GM18499 (cell line): ENCODE measurements at regions not wholly inside any gene's neighbourhood (a gene's known extent, or its start where the extent isn't known, plus 50 kb on each side); places are given as distances from the start of the nearest gene placed in this dataset.
"Not testable (repeated sequence)": the region's sequence is repeated elsewhere in the genome, so short reads cannot be mapped to it uniquely, and the experiment has no call there.

Experiments used
- ATAC-seq: cut with Tn5 transposase; IDR thresholded peaks from one replicate; pipeline ENCODE4 v1.9.1; 2021; ENCODE audit warnings: moderate number of reproducible peaks; ENCODE audit not compliant: insufficient read depth, unreplicated experiment

DNA sequence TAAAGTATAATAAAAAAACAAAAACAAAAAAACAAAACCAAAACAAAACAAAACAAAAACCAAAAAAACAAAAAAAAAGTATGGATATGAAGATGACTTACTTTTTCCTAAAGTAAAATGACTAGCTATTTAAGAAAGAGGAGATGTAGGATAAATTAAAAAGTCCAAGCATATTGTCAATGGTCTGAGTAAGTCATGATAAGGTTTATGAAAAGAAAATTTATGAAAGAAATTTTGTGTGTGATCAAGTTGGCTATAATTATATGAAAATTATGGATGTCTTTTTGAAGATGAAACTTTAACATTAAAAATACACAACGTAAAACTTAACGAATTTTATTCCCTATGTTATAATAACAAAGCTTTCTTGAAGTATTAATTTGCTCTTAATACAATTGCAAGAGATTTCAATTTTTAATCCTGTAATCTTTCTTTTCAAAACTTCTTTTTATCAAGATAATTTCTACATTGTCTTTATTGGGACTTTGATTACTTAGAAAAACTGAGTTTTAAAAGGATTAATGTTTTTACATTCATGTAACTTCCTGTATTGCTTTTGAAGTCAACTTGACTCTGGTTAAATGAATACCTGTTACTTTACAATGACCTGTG is 200.9 kb upstream of the IVNS1ABP start:
- no peak for ATAC-seq

DNA sequence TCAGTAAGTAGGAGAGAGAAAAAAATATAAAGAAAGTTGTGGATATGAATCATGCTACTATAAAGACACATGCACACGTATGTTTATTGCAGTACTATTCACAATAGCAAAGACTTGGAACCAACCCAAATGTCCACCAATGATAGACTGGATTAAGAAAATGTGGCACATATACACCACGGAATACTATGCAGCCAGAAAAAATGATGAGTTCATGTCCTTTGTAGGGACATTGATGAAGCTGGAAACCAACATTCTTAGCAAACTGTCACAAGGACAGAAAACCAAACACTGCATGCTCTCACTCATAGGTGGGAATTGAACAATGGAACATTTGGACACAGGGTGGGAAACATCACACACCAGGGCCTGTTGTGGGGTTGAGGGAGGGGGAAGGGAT is 200.3 kb upstream of the IVNS1ABP start:
- not testable (repeated sequence) for ATAC-seq

DNA sequence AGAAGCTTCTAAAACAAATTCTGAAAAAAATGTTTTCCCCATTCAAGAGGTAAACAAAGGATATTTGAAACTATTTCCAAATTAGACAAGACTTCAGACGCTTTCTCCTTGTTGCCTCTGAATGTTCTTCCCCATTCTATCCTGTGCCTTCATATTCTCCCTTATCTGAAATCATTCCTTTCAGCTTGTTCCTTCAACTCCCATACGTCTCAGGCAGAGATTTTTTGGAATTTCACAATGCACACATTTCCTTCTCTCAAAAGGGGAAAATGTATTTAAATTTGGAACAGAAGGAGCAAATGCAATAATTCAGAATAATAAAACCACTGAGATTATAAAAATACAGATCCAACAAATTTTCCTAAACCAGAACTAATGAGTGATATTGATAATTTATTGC is 198.7 kb upstream of the IVNS1ABP start:
- no peak for ATAC-seq

DNA sequence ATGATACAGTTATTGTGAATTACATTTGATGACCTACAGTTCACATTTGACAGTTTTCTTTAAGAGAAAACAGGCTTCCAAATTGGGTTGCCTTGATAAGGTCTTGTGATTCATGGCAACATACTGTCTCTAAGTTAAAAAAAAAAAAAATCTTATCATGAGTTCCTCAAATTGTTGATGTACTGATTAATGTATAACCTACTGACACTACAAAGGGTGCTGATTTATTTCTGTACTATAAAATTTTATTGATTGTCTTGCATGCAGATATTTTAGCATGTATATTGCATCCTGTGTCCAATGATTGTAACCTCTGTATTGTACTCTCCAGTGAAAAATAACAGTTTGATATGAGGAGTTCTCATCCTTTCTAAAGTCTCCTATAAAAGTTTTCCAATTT is 197.3 kb upstream of the IVNS1ABP start:
- no peak for ATAC-seq

DNA sequence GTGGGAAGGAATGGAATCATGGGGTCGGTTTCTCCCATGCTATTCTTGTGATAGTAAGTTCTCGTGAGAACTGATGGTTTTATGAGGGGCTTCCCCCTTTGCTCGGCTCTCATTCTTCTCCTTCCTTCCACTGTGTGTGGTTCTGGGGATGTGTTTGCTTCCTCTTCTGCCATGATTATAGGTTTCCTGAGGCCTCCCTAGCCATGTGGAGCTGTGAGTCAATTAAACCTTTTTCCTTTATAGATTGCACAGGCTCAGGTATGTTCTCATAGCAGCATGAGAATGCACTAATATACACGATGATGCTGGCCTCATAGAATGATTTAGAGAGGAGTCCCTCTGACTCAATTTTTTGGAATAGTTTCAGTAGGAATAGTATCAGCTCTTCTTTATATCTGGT is 195.4 kb upstream of the IVNS1ABP start:
- ATAC-seq = no peak

DNA sequence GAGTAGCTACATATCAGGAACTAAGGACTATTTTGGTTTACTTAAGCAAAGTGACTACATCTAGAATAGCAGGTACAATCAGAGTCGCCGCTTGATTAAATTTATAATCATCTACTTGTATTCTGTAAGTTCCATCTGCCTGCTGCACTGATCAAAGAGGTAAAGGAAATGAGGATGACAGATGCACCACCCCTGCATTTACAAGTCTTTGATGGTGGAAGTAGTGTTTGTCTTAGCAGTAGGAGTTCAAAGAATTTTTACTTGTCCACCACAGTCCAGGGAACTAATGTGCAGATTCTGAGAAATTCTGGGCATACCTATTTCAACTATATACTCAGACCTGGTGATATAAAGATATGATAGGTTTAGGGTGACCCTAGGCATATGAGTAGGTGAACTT is 184.1 kb upstream of the IVNS1ABP start:
- ATAC-seq = no peak

DNA sequence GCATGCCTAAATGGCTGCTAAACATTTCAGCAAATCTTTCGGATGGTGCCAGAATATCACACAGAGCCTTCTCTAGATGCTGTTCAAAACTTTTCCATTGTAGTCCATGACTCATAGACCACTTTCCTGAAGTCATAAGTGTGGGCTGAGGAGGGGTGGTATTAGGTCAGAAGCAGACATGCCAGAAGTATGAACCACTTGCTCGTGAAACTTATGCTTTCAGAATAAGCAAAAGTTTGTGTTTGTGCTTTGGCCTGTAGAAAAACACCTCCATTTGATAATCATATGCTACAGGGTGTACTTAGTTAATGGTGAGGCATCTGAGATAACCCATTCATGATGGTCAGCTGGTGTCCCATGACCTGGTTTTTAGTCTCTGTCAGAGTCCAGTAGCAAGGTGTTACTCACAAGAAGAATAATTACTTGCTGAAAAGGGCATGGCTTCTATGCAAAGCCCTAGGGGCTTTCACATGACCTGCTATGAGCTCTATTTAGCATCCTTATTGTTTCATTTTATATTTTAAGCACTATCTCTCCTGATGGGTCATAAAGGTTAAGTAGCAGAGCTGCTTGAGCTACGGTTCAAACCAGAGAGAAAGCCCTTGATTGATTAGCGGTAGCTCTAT is 183.1 kb upstream of the IVNS1ABP start:
- ATAC-seq = no peak

DNA sequence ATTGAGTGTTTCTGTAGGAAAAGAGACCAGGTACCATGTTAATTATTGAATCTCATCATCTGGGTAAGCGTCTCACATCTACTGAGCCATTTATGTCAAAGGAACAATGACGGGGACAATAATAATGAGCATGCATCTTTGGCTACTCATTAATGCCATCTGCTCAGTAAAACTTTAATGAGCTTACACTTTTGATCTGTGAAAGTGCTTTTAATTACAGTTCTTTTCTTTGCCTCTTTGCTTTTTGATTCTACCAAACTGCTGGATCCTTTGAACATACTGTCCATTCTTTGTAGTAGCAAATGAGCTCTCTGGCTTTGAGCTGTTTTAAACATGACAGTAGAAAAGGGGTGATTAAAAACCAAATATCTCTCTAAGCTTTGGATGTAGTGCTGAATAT is 181.2 kb upstream of the IVNS1ABP start:
- no peak for ATAC-seq

DNA sequence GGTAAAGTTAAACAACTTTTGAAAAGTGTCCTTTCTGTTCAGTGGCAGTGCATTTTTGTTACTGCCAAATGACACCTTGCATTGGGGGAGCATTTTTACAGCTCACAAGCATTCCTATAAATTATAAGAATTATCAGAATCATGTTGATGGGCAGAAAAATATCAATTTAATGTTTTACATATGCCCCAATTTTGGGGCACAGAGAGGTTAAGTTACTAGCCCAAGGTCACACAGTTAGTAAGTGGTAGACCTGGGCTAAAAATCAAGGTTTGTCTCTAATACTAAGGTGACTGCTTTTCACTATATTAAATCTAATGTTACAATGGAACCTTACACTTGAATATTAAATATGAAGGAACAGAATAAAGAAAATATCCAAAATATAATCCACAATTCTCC is 180.1 kb upstream of the IVNS1ABP start:
- ATAC-seq = no peak

DNA sequence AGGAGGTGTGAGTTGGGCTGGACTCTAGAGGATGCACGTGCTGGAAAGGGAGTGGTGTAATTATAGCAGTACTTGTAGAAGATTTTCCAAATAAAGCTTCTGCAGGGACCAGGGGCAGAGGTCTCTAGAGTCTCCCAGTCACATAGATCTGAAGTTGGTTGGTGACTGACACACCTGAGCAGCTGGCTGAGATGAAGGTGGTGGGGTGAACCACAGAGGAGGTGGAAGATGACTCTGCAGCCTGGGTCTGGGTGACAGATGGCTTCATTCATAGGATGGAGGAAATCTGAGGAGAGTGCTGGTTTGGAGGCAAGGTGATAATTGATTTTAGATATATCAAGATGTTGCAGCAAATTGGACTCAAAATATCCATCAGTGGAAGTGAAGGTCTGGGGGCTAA is 178.9 kb upstream of the IVNS1ABP start:
- ATAC-seq = no peak

DNA sequence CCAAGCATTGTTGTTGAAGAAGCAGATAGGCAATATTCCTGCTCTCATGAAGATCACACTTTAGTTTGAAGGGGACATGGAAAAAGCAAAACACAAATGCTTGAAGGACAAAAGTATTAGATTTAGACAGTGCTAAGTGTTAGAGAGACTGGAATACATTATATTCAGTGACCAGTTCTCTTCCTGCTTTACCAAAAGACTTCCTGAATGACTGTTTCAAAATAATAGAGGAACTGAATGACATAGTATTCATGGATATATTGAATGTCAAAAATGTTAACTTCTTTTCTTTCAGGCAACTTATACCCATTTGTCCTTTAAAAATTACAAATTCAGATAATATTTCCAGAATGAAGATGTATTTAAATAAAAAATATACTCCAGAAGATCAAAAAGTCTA is 178.0 kb upstream of the IVNS1ABP start:
- ATAC-seq = no peak

DNA sequence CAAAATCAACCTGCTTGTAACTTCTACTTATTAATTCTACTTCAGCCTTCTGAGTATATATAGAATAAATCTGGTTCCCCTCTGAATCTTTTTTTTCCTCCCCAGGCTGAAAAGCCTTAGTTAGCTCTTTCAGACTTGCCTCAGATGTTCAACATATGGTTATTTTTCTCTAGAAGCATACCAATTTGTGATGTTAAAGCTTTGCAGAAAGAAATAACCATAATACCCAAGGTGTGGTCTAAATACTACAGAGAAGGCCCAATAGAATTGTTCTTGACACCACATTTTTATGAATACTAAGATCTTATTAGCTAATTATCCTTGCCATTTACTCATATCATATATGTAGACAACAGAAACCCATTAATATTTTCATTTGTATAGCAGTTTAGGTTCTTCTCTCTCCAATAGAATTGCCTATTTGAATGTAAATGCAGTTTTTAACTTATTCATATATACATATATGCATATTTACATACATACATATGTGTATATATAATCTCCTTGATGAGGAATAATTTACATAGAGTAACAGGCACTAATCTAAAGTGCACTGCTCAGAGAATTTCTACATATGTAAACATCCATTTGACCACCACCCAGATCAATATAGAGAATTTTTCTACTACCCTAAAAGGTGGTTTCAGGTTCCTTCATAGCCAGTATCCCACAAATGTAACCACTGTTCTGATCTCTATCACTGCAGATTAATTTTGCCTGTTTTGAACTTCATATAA is 175.2 kb upstream of the IVNS1ABP start:
- no peak for ATAC-seq

DNA sequence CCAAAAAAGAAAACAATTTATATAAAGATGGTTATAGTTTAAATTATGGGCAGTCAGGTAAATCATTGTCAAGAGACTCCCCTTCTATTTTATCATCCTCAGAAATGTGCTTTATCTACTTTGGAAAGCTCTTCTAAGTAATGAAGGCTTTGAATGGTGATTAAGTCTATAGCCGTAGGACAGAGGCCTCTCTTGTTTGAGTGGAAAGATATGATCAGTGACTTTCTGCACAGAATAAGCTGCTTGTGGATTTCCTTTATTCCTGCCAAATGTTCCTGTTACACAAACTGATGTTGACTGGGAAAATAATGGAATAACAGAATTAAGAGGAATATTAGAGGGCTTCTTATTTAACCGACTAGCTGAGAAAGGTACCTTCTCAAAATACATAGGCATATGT is 174.6 kb upstream of the IVNS1ABP start:
- no peak for ATAC-seq

DNA sequence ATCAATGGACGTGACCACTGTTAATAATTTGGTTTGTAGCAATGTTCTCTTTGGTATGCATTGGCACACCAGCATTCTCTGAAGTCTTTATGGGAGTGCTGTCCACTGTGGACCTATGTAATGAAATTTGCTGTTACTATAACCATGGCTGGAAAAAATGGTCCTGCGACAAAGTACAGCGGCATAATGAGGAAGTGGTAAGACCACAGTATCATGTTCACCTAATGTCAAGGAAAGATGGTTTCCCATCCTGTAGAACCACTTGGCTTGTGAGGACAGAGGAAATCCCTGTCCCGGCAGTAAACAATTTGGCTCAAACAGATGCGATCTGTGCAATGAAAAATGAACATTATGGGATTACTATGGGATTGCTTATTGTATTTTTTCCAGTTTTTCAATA is 173.9 kb upstream of the IVNS1ABP start:
- no peak for ATAC-seq

DNA sequence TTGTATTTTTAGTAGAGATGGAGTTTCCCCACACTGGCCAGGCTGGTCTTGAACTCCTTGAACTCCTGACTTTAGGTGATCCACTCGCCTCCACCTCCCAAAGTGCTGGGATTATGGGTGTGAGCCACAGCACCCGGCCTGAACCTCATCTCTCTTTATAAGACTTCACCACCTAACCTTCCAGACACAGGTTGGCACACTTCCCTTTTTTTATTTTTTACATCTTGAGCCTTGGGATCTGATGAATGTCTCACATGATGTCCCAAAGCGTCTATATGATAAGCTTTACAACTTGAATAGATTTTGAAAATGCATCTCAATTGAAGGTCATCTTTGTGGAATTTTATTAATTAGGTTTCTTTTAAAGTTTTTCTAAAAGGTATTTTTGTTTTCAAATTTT is 172.4 kb upstream of the IVNS1ABP start:
- no peak for ATAC-seq

DNA sequence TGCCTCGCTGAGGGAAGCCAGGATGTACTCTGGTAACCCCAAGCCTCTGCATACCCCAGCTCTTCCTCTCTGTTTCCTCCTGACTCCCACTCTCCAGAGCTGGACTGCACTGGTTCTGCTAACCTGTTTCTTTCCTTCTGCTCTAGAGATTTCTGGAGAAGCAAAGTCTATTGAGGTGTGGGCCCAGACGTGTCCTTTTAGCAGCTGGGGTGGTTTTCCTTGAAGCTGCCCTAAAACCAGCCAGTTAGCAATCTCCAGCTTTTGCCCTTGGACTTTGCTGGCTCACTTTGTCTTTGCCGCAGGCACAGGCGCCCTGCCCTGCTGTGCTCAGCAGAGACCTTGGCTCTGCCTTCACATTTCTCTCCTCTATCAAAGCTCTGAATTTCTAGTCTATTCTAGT is 171.8 kb upstream of the IVNS1ABP start:
- no peak for ATAC-seq

DNA sequence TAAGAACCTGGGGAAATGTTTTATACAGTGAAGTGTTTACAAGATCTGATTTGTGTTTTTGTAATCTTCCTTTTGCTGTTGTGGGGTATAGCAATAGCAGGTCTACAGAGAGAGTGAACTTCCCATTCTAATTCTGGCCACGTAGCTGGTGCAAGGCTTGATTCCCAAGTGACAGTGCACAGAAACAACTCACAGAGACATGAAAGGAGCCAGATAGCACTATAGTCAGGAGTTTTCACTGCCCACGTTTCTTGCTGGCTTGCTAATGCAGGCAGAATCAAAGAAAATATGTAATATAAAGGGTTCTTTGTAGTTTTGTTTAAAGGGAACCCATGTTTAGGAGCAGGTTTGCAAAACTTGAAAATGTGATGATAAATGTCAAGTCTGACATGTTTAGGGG is 170.9 kb upstream of the IVNS1ABP start:
- no peak for ATAC-seq

DNA sequence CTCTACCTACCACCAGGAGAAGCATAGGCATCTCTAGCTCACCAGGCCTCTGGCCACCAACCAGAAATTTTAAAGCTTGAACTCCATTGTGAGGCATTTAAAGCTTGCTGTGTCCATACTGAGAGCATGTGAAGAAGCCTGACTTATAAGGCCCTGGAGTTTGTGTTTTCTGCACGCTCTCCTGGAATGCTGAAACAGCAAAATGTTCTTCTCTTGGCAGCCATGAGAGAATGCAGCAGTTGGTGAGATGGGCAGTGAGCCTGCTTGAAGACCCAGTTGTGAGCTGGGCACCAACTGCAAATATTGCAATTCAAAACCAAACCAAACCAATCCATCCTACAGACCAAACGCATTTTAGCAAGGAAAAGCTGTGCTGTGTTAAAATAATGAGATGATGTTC is 170.0 kb upstream of the IVNS1ABP start:
- ATAC-seq = no peak

DNA sequence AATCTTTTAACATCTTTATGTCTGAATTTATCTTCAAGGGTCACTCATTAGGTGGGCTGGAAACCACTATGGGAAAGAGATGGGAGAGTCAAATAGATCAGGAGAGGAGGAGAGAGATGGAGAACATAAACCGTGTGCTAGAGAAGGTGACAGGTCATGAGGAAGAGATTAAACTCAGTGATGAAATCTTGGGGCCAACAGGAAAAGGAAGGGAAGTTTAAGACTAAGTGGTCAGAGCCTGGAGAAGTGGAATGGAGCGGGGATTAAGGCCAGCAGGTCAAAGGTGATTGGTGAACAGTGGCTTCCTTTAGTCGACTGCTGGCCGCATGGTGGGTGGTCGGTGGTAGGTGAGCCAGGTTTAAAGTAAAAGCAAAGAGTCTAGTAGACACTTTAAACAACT is 169.3 kb upstream of the IVNS1ABP start:
- no peak for ATAC-seq

DNA sequence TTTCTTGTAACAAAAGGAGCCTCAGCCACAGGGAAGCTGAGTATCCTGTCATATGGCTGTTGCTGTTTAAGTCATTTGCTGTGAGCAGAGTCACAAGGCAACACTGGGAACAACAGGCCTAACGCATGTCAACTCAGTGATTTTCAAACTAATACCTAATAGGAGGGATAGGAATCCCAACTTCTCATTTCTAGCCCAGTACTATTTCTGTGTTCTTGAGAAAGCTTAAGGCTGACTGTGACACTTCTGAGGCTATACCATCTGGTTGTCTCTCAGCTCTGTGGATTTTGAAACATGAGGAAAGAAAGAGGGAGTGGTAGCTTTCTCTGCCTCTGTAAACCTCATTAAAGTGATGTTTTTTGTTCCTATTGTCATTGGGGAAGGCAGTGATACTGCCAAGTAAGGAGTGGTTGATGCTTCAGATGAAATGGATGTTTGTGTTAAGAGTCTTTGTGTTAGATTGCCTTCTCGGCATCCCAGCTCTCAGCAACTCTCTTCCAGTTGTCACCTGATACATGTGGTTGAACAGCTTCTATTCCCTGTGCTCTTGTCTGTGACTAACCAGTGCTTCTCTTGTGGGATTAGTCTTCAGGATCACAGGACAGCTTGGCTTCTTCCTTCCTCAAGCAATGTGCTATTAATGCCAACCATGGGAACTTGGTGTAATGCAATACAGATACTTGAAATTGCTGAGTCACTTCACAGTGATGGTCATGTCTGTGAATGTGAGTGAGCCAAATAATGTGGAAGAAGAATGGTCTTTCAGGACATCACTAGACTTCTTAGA is 166.8 kb upstream of the IVNS1ABP start:
- ATAC-seq = no peak

DNA sequence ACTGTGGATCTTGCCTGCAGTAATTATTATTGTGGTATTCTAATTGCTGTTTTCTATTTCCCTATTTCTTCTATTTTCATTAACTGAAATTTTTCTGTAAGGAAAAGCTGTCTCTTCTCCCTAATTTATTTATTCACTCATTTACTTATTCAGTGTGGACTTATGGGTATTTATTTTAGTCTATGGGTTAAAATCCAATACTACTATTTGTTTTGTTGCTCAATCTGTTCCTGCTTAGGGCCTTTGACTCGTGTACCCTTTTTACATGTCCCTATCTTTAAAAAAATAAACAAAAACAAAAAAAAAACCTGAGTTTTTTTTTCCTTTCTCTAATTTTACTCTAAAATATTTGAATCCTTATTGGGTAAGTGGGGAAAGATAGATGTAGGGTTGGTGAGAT is 166.2 kb upstream of the IVNS1ABP start:
- no peak for ATAC-seq
